B cell (primary cell): ENCODE measurements at regions not wholly inside any gene's neighbourhood (a gene's known extent, or its start where the extent isn't known, plus 50 kb on each side); places are given as distances from the start of the nearest gene placed in this dataset.

Experiments
- ATAC-seq: fragments of 200-7000 bp; cut with Tn5 transposase; one replicate; pipeline ENCODE4 v1.10.0; 2021; ENCODE audit warnings: low read depth, mild to moderate bottlenecking, moderate number of reproducible peaks, moderate library complexity
- CTCF ChIA-PET: fragments of 350-600 bp; sonication (Branson Sonifier 250); formaldehyde crosslinking; loops from one replicate; lab custom pipeline; 2021; ENCODE audit warnings: antibody characterized with exemption, inconsistent platforms; lab: Charles Lee
- POLR2A ChIA-PET: fragments of 350-600 bp; sonication (Branson Sonifier 250); formaldehyde crosslinking; loops from one replicate; lab custom pipeline; 2021; ENCODE audit warnings: antibody characterized with exemption; lab: Charles Lee
- DNase-seq: peaks from one replicate; pipeline ENCODE4 v3.0.0; 2013
- H2AFZ ChIP-seq: 2 replicates; pipeline ENCODE4 v1.6.1; 2012; ENCODE audit warnings: mild to moderate bottlenecking, low read depth, low read length; ENCODE audit not compliant: insufficient read depth, poor library complexity, severe bottlenecking
- H3K27ac ChIP-seq, 2 donors: 1 replicate in 1 of 2; 2 replicates in 1 of 2; pipeline ENCODE4 v1.5.1; 2012 to 2013; ENCODE audit warnings: low read length in 2 of 2, mild to moderate bottlenecking in 2 of 2, moderate library complexity in 1 of 2
- H3K27me3 ChIP-seq, 4 experiments: fragments of 200-600 bp in 1 of 4; sonication (generic) in 1 of 4; replicated peaks in 1 of 4; 1 replicate in 2 of 4; 2 replicates in 2 of 4; pipeline versions ENCODE4 v1.6.1 to v1.7.0; 2013 to 2016; ENCODE audit warnings: low read length in 3 of 4, mild to moderate bottlenecking in 2 of 4, mixed read lengths in 1 of 4, moderate library complexity in 1 of 4; ENCODE audit not compliant: insufficient read depth in 4 of 4, control insufficient read depth in 3 of 4; ENCODE audit errors: control extremely low read depth in 1 of 4
- H3K36me3 ChIP-seq, 2 experiments: replicated peaks in 1 of 2; 1 replicate in 1 of 2; 2 replicates in 1 of 2; pipeline versions ENCODE4 v1.6.1 to v1.7.1; 2013; ENCODE audit warnings: low read length in 1 of 2; ENCODE audit not compliant: insufficient read depth in 2 of 2, control insufficient read depth in 1 of 2; ENCODE audit errors: control extremely low read depth in 1 of 2, extremely low read depth in 1 of 2
- H3K4me1 ChIP-seq, 2 donors: fragments of 200-600 bp in 1 of 2; sonication (generic) in 1 of 2; 1 replicate in 1 of 2; 2 replicates in 1 of 2; pipeline versions ENCODE4 v1.5.1 to v1.6.1; 2013 to 2017; ENCODE audit warnings: low read length in 2 of 2; ENCODE audit not compliant: control insufficient read depth in 2 of 2, insufficient read depth in 2 of 2
- H3K4me2 ChIP-seq: replicated peaks from 2 replicates; pipeline ENCODE3; 2012; ENCODE audit warnings: mild to moderate bottlenecking, low read depth, low read length; ENCODE audit not compliant: poor library complexity, severe bottlenecking
- H3K4me3 ChIP-seq, 5 experiments: fragments of 200-600 bp in 1 of 5; sonication (generic) in 1 of 5; 1 replicate in 3 of 5; 2 replicates in 2 of 5; pipeline versions ENCODE4 v1.5.1 to v1.7.0; 2011 to 2016; ENCODE audit warnings: low read length in 4 of 5, mild to moderate bottlenecking in 4 of 5, low read depth in 2 of 5, control low read depth in 1 of 5, moderate library complexity in 1 of 5; ENCODE audit not compliant: insufficient read depth in 1 of 5; ENCODE audit errors: control extremely low read depth in 1 of 5, extremely low read depth in 1 of 5
- H3K79me2 ChIP-seq: fragments of 200-600 bp; sonication (generic); one replicate; pipeline ENCODE4 v1.6.0; 2016; ENCODE audit warnings: low read length; ENCODE audit not compliant: control insufficient read depth, insufficient read depth
- H3K9ac ChIP-seq: fragments of 200-600 bp; sonication (generic); 2 replicates; pipeline ENCODE4 v1.6.1; 2017; ENCODE audit warnings: mild to moderate bottlenecking, low read length, moderate library complexity
- H3K9me3 ChIP-seq, 3 donors: one replicate each; pipeline versions ENCODE4 v1.6.1 to v1.7.1; 2013; ENCODE audit warnings: low read length in 2 of 3; ENCODE audit not compliant: control insufficient read depth in 2 of 3, insufficient read depth in 1 of 3; ENCODE audit errors: control extremely low read depth in 1 of 3
- H4K20me1 ChIP-seq: 2 replicates; pipeline ENCODE4 v1.6.0; 2012; ENCODE audit warnings: mild to moderate bottlenecking, low read length; ENCODE audit not compliant: insufficient read depth, control insufficient read depth, poor library complexity, severe bottlenecking
- H3K27ac Mint-ChIP-seq: one replicate; pipeline ENCODE4 v1.8.0; 2021; ENCODE audit warnings: mixed read lengths
- H3K27me3 Mint-ChIP-seq: one replicate; pipeline ENCODE4 v1.8.0; 2021; ENCODE audit warnings: mixed read lengths
- H3K4me1 Mint-ChIP-seq: one replicate; pipeline ENCODE4 v1.8.0; 2021; ENCODE audit warnings: mixed read lengths
- H3K4me3 Mint-ChIP-seq: one replicate; pipeline ENCODE4 v1.8.0; 2021; ENCODE audit warnings: mixed read lengths
- H3K9me3 Mint-ChIP-seq: one replicate; pipeline ENCODE4 v1.8.0; 2022; ENCODE audit warnings: mixed read lengths; ENCODE audit not compliant: insufficient read depth
- EZH2 ChIP-seq: IDR thresholded peaks from 2 replicates; pipeline ENCODE4 v1.6.1; 2012; ENCODE audit warnings: borderline replicate concordance, low read depth, mild to moderate bottlenecking, moderate library complexity, low read length; ENCODE audit not compliant: insufficient read depth, poor library complexity, severe bottlenecking
- WGBS: methylation state at CpG from one replicate; pipeline ENCODE4 v1.1.5; 2013; ENCODE audit warnings: missing lambda C conversion rate; ENCODE audit not compliant: insufficient coverage; 5-methylcytosine and 5-hydroxymethylcytosine counted together
- intact Hi-C: fragments of 100-400 bp; cut with micrococcal nuclease; formaldehyde crosslinking; loops from one replicate; pipeline ENCODE4 v1.10.0; 2022
- TF ChIP-seq, protein P1 (sequence below): fragments of 200-600 bp; IDR thresholded peaks from one replicate; pipeline ENCODE4 v1.8.0; 2022; ENCODE audit warnings: antibody characterized with exemption, mild to moderate bottlenecking

DNA sequence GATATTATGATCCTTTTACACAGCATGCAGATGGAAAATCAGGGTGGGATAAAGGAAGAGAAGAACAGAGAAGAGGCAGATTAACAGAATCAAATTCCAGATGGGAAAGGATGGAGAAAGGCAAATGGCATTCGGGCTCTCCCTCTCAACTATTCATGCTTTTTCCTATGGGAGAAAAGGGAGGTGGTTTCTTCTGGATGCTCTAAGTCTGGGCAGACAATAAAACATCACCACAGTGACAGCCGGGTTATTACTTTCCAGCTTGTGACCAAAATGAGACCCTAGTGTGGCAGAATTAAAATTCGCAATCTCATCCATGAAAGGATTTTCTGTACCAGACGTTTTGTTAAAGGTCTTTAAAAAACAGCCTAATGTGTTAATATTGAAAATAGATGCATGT lies 440.7 kb downstream of the RND3 start:
- Histone ChIP-seq H3K27ac (no peak overlapping the region), H3K36me3 (no peaks in the 10 kb centered on the region), H2AFZ (no peak overlapping the region), H3K27me3 (no peaks in the 10 kb centered on the region), H3K9ac (no peak overlapping the region), H4K20me1 (no peaks in the 10 kb centered on the region), H3K4me2 (no peak overlapping the region), H3K79me2 (no peaks in the 10 kb centered on the region), H3K9me3 (no peaks in the 10 kb centered on the region), H3K4me3 (no peak overlapping the region), H3K4me1 (no peaks in the 10 kb centered on the region)
- intact Hi-C loops: no loop called here
- TF ChIP-seq, protein P1, sequence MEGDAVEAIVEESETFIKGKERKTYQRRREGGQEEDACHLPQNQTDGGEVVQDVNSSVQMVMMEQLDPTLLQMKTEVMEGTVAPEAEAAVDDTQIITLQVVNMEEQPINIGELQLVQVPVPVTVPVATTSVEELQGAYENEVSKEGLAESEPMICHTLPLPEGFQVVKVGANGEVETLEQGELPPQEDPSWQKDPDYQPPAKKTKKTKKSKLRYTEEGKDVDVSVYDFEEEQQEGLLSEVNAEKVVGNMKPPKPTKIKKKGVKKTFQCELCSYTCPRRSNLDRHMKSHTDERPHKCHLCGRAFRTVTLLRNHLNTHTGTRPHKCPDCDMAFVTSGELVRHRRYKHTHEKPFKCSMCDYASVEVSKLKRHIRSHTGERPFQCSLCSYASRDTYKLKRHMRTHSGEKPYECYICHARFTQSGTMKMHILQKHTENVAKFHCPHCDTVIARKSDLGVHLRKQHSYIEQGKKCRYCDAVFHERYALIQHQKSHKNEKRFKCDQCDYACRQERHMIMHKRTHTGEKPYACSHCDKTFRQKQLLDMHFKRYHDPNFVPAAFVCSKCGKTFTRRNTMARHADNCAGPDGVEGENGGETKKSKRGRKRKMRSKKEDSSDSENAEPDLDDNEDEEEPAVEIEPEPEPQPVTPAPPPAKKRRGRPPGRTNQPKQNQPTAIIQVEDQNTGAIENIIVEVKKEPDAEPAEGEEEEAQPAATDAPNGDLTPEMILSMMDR: no peak
- no peak for TF ChIP-seq EZH2
- H3K27me3 Mint-ChIP-seq: no peaks in the 10 kb centered on the region
- ChIA-PET CTCF (no interaction called here), POLR2A (no interaction called here)
- no peak overlapping the region for H3K27ac Mint-ChIP-seq
- 100% methylated on average over 2 of the region's 4 CpGs for WGBS
- DNase-seq (no peak), ATAC-seq (no peak)
- peaks cover 2% of the 10 kb centered on the region for H3K9me3 Mint-ChIP-seq
- H3K4me1 Mint-ChIP-seq: no peaks in the 10 kb centered on the region
- no peak overlapping the region for H3K4me3 Mint-ChIP-seq

DNA sequence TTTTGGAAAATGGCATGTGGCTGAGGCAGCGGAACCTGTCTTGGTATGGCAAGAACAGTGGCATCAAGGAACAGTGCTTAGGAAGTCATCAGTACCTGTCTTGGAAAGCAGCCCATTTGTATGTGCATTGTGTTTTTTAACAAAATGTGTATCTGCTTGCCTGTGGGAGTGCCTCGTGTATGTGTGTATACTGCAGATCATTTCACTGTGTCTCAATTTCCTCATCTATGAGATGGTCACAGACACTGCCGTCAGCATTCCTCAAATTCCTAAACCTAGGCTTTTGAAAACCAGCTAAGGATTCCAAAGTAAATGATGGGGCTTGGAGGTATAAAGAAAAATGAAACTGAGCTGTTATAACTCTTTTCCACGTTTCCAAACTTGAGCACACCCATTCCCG lies 441.3 kb downstream of the RND3 start:
- H4K20me1 ChIP-seq: no peaks in the 10 kb centered on the region
- no peak overlapping the region for H2AFZ ChIP-seq
- H3K9ac ChIP-seq: no peak overlapping the region
- H3K4me1 ChIP-seq: no peaks in the 10 kb centered on the region
- H3K4me3 ChIP-seq: no peak overlapping the region
- H3K4me2 ChIP-seq: no peak overlapping the region
- no peaks in the 10 kb centered on the region for H3K79me2 ChIP-seq
- intact Hi-C loops: no loop called here
- H3K27me3 Mint-ChIP-seq: no peaks in the 10 kb centered on the region
- H3K9me3 Mint-ChIP-seq: peaks cover 2% of the 10 kb centered on the region
- POLR2A ChIA-PET: no interaction called here
- WGBS: 100% methylated on average over 1 of the region's 5 CpGs
- TF ChIP-seq, protein P1: no peak
- no peak for TF ChIP-seq EZH2
- CTCF ChIA-PET: no interaction called here
- H3K9me3 ChIP-seq: no peaks in the 10 kb centered on the region
- no peaks in the 10 kb centered on the region for H3K36me3 ChIP-seq
- H3K27ac Mint-ChIP-seq: no peak overlapping the region
- no peak for DNase-seq
- H3K4me1 Mint-ChIP-seq: no peaks in the 10 kb centered on the region
- no peak overlapping the region for H3K4me3 Mint-ChIP-seq
- H3K27me3 ChIP-seq: no peaks in the 10 kb centered on the region
- ATAC-seq: no peak
- no peak overlapping the region for H3K27ac ChIP-seq
